ENCODE measurements at regions not wholly inside any gene's neighbourhood (a gene's known extent, or its start where the extent isn't known, plus 50 kb on each side); places are given as distances from the start of the nearest gene placed in this dataset.

DNA sequence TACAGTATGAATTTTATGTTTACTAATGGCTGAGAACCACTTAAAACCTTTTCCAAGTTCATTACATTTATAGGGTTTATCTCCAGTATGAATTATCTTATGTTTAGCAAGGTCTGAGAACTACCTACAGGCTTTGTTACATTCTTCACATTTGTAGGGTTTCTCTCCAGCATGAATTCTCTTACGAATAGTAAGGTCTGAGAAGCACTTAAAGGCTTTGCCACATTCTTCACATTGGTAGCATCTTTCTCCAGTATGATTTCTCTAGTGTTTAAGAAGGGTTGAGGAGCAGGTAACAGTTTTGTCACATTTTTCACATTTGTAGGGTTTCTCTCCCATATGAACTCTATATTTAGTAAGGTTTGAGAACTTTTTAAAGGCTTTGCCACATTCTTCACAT, 1127.4 kb downstream of the EFNA5 start:
- Mint-ChIP-seq H3K4me1 (ENCODE audit: low read depth) (no peaks in the 10 kb centered on the region), H3K9me3 (peaks cover 19% of the 10 kb centered on the region), H3K27ac (no peak overlapping the region), H3K27me3 (ENCODE audit: low read depth) (no peaks in the 10 kb centered on the region), H3K36me3 (ENCODE audit: low read depth) (no peaks in the 10 kb centered on the region), H3K4me3 (no peak overlapping the region)
- intact Hi-C loops (cut with micrococcal nuclease): no loop called here
- DNase-seq: no peak
- CTCF ChIA-PET: no interaction called here

DNA sequence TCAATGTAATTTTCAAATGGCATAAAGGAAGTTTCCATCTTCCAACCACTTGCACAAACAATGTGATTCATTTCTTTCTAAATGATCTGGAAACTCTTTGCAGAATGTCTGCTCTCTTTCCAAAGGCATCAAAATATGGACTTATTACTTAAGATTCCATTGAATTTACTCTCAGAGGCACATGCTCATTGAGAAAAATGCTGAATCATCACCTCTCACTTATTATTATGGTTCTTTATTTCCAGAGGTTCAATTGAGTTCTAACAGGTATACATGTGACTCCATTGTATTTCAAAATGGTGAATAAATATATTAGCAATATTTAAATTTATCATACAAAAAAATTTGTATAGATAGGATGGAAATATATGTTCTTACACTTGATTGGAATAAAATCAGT, 1140.6 kb downstream of the EFNA5 start:
- Mint-ChIP-seq H3K27ac (no peak overlapping the region), H3K36me3 (ENCODE audit: low read depth) (no peaks in the 10 kb centered on the region), H3K4me3 (no peak overlapping the region), H3K9me3 (peaks cover 5% of the 10 kb centered on the region), H3K4me1 (ENCODE audit: low read depth) (no peaks in the 10 kb centered on the region), H3K27me3 (ENCODE audit: low read depth) (no peaks in the 10 kb centered on the region)
- intact Hi-C loops (cut with micrococcal nuclease): no loop called here
- CTCF ChIA-PET: no interaction called here
- DNase-seq: no peak

- no peak for DNase-seq
- intact Hi-C loops (cut with micrococcal nuclease): no loop called here
- Mint-ChIP-seq H3K9me3 (no peaks in the 10 kb centered on the region), H3K4me1 (ENCODE audit: low read depth) (no peaks in the 10 kb centered on the region), H3K27me3 (ENCODE audit: low read depth) (no peaks in the 10 kb centered on the region), H3K4me3 (no peak overlapping the region), H3K27ac (no peak overlapping the region), H3K36me3 (ENCODE audit: low read depth) (no peaks in the 10 kb centered on the region)
- CTCF ChIA-PET: no interaction called here
Observed at GRCh38 chr5:106525438-106525837, 1145.3 kb downstream of the EFNA5 start.

DNA sequence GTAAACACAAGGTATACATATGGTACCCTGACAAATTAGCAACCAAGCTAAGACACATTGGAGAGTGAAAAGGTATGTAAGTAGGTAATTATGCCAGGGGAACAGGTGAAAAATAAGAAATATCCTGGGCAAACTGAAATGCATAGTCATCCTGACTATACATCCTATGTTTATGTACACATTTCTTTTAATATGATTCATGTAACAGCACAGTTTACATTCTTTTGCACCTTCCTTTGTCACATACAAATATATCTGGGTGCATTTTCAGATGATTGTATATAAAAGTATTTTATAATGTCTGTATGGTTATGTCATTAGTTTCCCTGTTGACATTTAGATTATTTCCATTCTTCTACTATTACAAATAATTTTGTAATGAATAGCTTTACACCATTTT, 1146.9 kb downstream of the EFNA5 start:
- Mint-ChIP-seq H3K4me3 (no peak overlapping the region), H3K27ac (no peak overlapping the region), H3K9me3 (no peaks in the 10 kb centered on the region), H3K27me3 (ENCODE audit: low read depth) (no peaks in the 10 kb centered on the region), H3K36me3 (ENCODE audit: low read depth) (no peaks in the 10 kb centered on the region), H3K4me1 (ENCODE audit: low read depth) (no peaks in the 10 kb centered on the region)
- intact Hi-C loops (cut with micrococcal nuclease): no loop called here
- CTCF ChIA-PET: no interaction called here
- no peak for DNase-seq

DNA sequence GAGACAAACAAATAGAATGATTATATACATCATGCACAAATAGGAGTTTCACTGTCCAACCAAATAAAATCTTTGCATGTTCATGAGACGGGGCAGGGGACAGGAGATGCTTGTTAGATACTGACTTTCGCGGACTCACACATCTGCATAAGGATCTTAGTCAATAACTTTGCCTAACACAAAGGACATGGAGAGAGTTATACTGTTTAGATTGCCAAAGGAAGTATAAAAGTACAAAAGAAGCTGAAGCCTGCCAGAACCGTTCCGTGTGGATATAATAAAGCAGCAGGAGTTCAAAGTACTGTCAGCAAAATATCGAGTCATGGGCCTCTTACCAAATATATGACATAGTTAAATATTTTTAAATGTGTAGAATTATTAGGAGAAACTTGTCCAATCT, 1148.4 kb downstream of the EFNA5 start:
- no peak overlapping the region for H3K4me3 Mint-ChIP-seq
- H3K27ac Mint-ChIP-seq: no peak overlapping the region
- no peaks in the 10 kb centered on the region for H3K9me3 Mint-ChIP-seq
- H3K27me3 Mint-ChIP-seq (ENCODE audit: low read depth): no peaks in the 10 kb centered on the region
- H3K4me1 Mint-ChIP-seq (ENCODE audit: low read depth): no peaks in the 10 kb centered on the region
- intact Hi-C loops (cut with micrococcal nuclease): no loop called here
- CTCF ChIA-PET: no interaction called here
- no peaks in the 10 kb centered on the region for H3K36me3 Mint-ChIP-seq (ENCODE audit: low read depth)
- DNase-seq: no peak

GRCh38 chr5:106521701-106522100, 1149.0 kb downstream of the EFNA5 start:
- CTCF ChIA-PET: no interaction called here
- H3K9me3 Mint-ChIP-seq: no peaks in the 10 kb centered on the region
- intact Hi-C loops (cut with micrococcal nuclease): no loop called here
- no peaks in the 10 kb centered on the region for H3K27me3 Mint-ChIP-seq (ENCODE audit: low read depth)
- no peak for DNase-seq
- H3K27ac Mint-ChIP-seq: no peak overlapping the region
- H3K4me1 Mint-ChIP-seq (ENCODE audit: low read depth): no peaks in the 10 kb centered on the region
- no peaks in the 10 kb centered on the region for H3K36me3 Mint-ChIP-seq (ENCODE audit: low read depth)
- no peak overlapping the region for H3K4me3 Mint-ChIP-seq

- no peaks in the 10 kb centered on the region for H3K4me1 Mint-ChIP-seq (ENCODE audit: low read depth)
- peaks cover 2% of the 10 kb centered on the region for H3K9me3 Mint-ChIP-seq
- no peak overlapping the region for H3K4me3 Mint-ChIP-seq
- DNase-seq: no peak
- no peaks in the 10 kb centered on the region for H3K27me3 Mint-ChIP-seq (ENCODE audit: low read depth)
- no peaks in the 10 kb centered on the region for H3K36me3 Mint-ChIP-seq (ENCODE audit: low read depth)
- H3K27ac Mint-ChIP-seq: no peak overlapping the region
- intact Hi-C loops (cut with micrococcal nuclease): no loop called here
- CTCF ChIA-PET: no interaction called here
Observed at GRCh38 chr5:106510321-106510720, 1160.4 kb downstream of the EFNA5 start.

GRCh38 chr5:106508894-106509293, 1161.8 kb downstream of the EFNA5 start:
- H3K9me3 Mint-ChIP-seq: peaks cover 2% of the 10 kb centered on the region
- H3K27ac Mint-ChIP-seq: no peak overlapping the region
- H3K4me1 Mint-ChIP-seq (ENCODE audit: low read depth): no peaks in the 10 kb centered on the region
- intact Hi-C loops (cut with micrococcal nuclease): no loop called here
- no peaks in the 10 kb centered on the region for H3K27me3 Mint-ChIP-seq (ENCODE audit: low read depth)
- DNase-seq: no peak
- H3K4me3 Mint-ChIP-seq: no peak overlapping the region
- CTCF ChIA-PET: no interaction called here
- no peaks in the 10 kb centered on the region for H3K36me3 Mint-ChIP-seq (ENCODE audit: low read depth)

- Mint-ChIP-seq H3K36me3 (ENCODE audit: low read depth) (no peaks in the 10 kb centered on the region), H3K27ac (no peak overlapping the region), H3K4me1 (ENCODE audit: low read depth) (no peaks in the 10 kb centered on the region), H3K27me3 (ENCODE audit: low read depth) (no peaks in the 10 kb centered on the region), H3K9me3 (peaks cover 11% of the 10 kb centered on the region), H3K4me3 (no peak overlapping the region)
- no peak for DNase-seq
- CTCF ChIA-PET: no interaction called here
- intact Hi-C loops (cut with micrococcal nuclease): no loop called here
Observed at GRCh38 chr5:106493910-106494309, 1176.8 kb downstream of the EFNA5 start.

- intact Hi-C loops (cut with micrococcal nuclease): no loop called here
- CTCF ChIA-PET: no interaction called here
- H3K9me3 Mint-ChIP-seq: no peaks in the 10 kb centered on the region
Observed at GRCh38 chr5:106489004-106489403, 1181.7 kb downstream of the EFNA5 start.

DNA sequence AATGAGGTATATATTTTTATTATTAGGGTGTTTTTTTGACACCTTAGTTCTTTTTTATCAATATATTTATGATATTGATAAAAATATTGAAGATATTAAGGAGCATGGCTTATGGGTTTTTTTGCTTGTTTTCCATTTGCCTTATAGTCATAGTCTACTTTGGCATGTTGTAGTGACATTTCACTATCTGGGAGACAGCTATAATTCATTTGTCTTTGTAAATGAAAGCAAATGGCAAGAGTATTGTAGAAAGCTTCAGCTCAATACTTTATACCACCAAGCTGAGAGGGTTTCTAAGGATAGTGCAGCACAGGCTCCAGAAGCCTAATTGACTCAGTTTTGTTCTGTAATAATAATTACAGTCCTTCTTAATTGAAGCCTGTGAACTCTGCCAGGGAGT, 1182.3 kb downstream of the EFNA5 start:
- intact Hi-C loops (cut with micrococcal nuclease): no loop called here
- Mint-ChIP-seq H3K36me3 (ENCODE audit: low read depth) (no peaks in the 10 kb centered on the region), H3K4me1 (ENCODE audit: low read depth) (no peaks in the 10 kb centered on the region), H3K27ac (no peak overlapping the region), H3K9me3 (no peaks in the 10 kb centered on the region), H3K27me3 (ENCODE audit: low read depth) (no peaks in the 10 kb centered on the region), H3K4me3 (no peak overlapping the region)
- CTCF ChIA-PET: no interaction called here
- DNase-seq: no peak

More at GRCh38 chr5:106489004-106489403, 1181.7 kb downstream of the EFNA5 start:
- Mint-ChIP-seq H3K27me3 (ENCODE audit: low read depth) (no peaks in the 10 kb centered on the region), H3K27ac (no peak overlapping the region), H3K4me3 (no peak overlapping the region), H3K36me3 (ENCODE audit: low read depth) (no peaks in the 10 kb centered on the region), H3K4me1 (ENCODE audit: low read depth) (no peaks in the 10 kb centered on the region)
- no peak for DNase-seq

GRCh38 chr5:106481374-106481773, 1189.4 kb downstream of the EFNA5 start:
- no peak overlapping the region for H3K27ac Mint-ChIP-seq
- H3K4me1 Mint-ChIP-seq (ENCODE audit: low read depth): no peaks in the 10 kb centered on the region
- no peak overlapping the region for H3K4me3 Mint-ChIP-seq
- H3K36me3 Mint-ChIP-seq (ENCODE audit: low read depth): no peaks in the 10 kb centered on the region
- CTCF ChIA-PET: no interaction called here
- H3K27me3 Mint-ChIP-seq (ENCODE audit: low read depth): no peaks in the 10 kb centered on the region
- intact Hi-C loops (cut with micrococcal nuclease): no loop called here
- peaks cover 2% of the 10 kb centered on the region for H3K9me3 Mint-ChIP-seq
- no peak for DNase-seq

- Mint-ChIP-seq H3K27ac (no peak overlapping the region), H3K4me1 (ENCODE audit: low read depth) (no peaks in the 10 kb centered on the region), H3K9me3 (no peaks in the 10 kb centered on the region), H3K27me3 (ENCODE audit: low read depth) (no peaks in the 10 kb centered on the region), H3K36me3 (ENCODE audit: low read depth) (no peaks in the 10 kb centered on the region), H3K4me3 (no peak overlapping the region)
- DNase-seq: no peak
- intact Hi-C loops (cut with micrococcal nuclease): no loop called here
- CTCF ChIA-PET: no interaction called here
Observed at GRCh38 chr5:106476630-106477029, 1194.1 kb downstream of the EFNA5 start.

DNA sequence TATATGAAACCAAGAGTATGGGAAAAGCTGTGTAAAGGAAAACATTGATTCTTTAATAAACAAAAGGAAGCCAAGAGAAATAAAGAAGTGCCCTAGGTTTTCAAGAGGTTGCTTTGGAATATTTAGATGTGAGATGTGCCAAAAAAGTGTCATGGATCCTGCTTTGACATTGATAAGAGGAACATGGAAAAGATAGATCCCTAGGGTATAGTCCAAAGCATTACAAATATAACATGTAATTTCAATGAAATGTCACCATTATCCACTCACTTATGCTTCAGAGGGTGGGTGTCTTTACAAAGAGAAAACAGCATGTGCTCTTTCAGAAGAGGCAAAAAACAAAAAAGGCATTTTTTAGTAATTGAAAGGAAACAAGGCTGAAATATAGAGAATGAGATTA, 1196.7 kb downstream of the EFNA5 start:
- no peak for DNase-seq
- no peaks in the 10 kb centered on the region for H3K27me3 Mint-ChIP-seq (ENCODE audit: low read depth)
- H3K4me3 Mint-ChIP-seq: no peak overlapping the region
- no peaks in the 10 kb centered on the region for H3K4me1 Mint-ChIP-seq (ENCODE audit: low read depth)
- CTCF ChIA-PET: no interaction called here
- peaks cover 4% of the 10 kb centered on the region for H3K9me3 Mint-ChIP-seq
- no peaks in the 10 kb centered on the region for H3K36me3 Mint-ChIP-seq (ENCODE audit: low read depth)
- no peak overlapping the region for H3K27ac Mint-ChIP-seq
- intact Hi-C loops (cut with micrococcal nuclease): no loop called here

All from activated naive CD4-positive, alpha-beta T cell treated with anti-CD3 and anti-CD28 coated beads for 36 hours (primary cell).